HG02938 (cell line): ENCODE measurements at regions not wholly inside any gene's neighbourhood (a gene's known extent, or its start where the extent isn't known, plus 50 kb on each side); places are given as distances from the start of the nearest gene placed in this dataset.

Source experiments
- ATAC-seq: cut with Tn5 transposase; IDR thresholded peaks from one replicate; pipeline ENCODE4 v1.9.1; 2021; ENCODE audit warnings: mild to moderate bottlenecking, moderate library complexity; ENCODE audit not compliant: unreplicated experiment

DNA sequence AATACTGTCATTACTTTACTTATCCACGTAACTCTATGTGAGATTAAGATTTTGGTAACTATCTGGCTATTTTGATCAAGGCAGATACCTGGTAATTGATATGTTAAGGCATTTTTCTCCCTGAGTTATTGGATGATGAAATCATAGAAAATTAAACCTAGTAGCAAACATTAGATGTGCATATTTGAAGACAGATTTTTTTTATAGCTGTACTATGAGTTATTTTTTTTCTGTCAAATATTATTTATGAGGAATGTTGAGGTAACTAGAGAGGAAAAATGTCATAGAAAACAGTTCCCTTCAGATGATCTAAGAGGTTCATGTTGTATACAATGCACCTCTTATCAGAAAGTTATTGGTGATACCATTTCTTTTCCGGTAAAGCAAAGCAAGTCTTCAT, 64.9 kb upstream of the SLC38A2 start:
- ATAC-seq, result no peak

DNA sequence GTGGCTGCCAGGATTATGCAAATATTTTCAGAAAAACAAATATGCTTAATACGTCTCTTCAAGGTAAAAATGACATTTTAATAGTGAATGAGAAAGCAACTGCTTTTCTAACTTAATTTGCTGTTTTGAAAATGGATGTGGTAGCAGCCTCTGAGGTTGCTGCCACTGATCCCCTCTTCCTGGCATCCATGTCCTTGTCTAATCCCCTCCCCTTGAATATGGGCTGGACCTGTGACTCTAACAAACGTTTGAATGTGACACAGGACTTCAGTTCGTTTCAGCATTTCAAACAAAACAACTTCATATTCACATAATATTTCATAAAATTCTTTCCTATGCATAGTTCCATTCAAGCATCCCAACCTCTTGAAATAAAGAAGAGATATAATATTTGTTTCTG, 64.2 kb upstream of the SLC38A2 start:
- ATAC-seq, result no peak

DNA sequence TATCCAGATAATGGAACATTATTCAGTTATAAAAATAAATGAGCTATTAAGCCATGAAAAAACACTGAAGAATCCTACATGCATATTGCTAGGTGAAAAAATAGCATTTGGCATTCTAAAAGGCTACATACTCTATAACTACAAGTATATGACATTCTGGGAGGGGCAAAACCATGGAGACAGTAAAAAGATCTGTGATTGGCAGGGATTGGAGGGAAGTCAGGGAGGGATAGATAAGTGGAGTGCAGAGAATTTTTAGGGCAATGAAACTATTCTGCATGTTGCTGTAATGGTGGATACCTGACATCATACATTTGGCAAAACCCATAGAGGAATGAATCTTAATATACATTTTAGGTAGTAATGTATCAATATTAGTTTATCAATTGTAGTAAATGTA, 63.1 kb upstream of the SLC38A2 start:
- ATAC-seq, result no peak

DNA sequence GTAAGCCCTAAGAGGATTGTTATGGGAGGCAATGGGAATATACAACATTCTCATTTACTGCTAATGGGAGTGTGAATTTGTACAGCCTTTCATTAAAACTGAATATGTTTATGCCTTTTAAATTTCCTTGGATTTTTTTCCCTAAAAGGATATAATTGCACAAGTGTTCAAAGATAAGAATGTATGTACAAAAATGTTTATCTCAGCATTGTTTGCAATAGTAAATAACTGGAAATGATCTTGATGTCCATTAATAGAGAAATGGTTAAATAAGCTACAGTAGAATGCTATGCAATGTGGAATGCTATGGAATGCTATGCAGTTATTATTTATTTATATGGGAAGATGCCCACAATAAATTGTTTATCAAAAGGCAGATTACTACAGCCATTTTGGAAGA, 62.5 kb upstream of the SLC38A2 start:
- no peak for ATAC-seq

DNA sequence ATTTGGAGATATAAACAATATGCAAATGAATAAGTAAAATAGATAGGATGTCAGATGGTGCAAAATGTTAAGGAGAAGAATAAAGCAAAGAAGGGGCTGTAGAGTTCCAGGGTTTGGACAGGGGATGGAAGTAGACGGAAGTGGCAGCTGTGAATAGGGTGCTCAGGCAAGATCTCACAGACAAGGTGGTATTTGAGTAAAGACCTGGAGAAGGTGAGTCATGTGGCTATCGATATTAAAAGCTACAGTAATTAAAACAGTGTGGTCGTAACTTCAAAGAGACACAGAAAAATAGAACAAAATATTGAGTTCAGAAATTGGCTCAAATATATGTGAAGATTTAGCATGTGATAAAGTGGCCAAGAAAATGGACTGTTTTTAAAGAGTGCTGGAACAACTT, 61.3 kb upstream of the SLC38A2 start:
- ATAC-seq, result no peak

DNA sequence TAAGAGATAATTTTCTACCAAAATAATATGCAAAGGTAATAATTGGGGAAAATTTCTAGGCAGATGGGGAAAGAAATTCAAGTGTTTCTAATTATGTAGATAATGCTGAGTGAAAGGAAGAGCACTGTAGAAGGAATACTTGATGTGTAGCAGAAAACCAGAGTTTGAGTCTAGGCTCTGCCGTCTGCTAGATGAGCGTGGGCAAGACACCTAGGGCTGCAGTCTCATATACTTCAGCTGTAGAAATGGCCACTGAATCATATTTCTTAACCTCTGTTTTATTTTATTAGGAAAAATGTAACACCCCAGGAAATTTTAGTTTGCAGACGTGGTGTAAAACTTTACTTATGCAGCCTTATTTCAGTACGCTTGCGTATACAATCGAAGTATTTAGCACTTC, 59.8 kb upstream of the SLC38A2 start:
- ATAC-seq, result no peak

DNA sequence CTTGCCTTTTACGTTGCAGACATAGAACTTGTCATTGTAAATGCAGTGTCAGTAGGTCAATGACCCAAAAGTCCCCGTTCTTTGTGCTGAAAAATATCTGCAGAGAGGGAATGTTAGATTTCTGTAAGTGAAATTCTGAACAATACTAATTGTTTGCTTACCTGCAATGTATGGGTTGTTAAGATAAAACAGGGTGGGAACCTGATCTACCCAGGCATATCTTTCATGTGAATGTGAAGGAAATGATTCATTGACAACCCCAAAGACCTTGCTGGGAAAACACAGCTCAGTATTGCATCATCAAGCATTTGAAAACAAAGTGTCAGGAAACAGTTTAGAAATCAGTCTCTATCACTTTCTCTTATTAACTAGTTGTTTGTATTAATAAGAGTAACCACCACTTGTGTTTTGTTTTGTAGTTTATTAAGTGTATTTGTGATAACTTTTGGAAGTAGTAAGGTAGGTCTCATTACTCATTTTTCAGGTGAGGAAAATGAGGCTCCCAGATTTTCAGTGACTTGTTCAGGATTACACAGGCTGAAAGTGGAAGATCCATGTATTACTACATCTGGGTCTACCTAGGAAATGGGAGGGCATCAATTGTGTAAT, 57.9 kb upstream of the SLC38A2 start:
- ATAC-seq, result no peak
